NT2/D1 (cell line): ENCODE measurements at regions not wholly inside any gene's neighbourhood (a gene's known extent, or its start where the extent isn't known, plus 50 kb on each side); places are given as distances from the start of the nearest gene placed in this dataset.

Experiments
- YY1 ChIP-seq: IDR thresholded peaks from 2 replicates; pipeline ENCODE4 v1.6.1; 2011; ENCODE audit not compliant: insufficient read length, insufficient read depth
- ZNF274 ChIP-seq: IDR thresholded peaks from 2 replicates; pipeline ENCODE4 v1.6.1; 2011; ENCODE audit warnings: mild to moderate bottlenecking, low read depth, low read length

- TF ChIP-seq YY1 (no peak), ZNF274 (no peak)
Measured at GRCh38 chr14:104447750-104448149, 131.8 kb upstream of the C14orf180 start.
